Fibroblast of pulmonary artery (primary cell): ENCODE measurements at regions not wholly inside any gene's neighbourhood (a gene's known extent, or its start where the extent isn't known, plus 50 kb on each side); places are given as distances from the start of the nearest gene placed in this dataset.

Experiments
- DNase-seq: peaks from one replicate; pipeline ENCODE4 v3.0.0-alpha.2; 2010; ENCODE audit warnings: low read depth
- H3K4me3 ChIP-seq: replicated peaks from 2 replicates; pipeline ENCODE4 v1.5.1; 2011; ENCODE audit warnings: low read depth, mild to moderate bottlenecking, control low read depth, low read length, moderate library complexity
- TF ChIP-seq, protein P1 (sequence below): IDR thresholded peaks from 2 replicates; pipeline ENCODE4 v1.5.1; 2011; ENCODE audit warnings: mild to moderate bottlenecking, control low read depth, low read length, inconsistent platforms; ENCODE audit errors: missing control alignments

DNA sequence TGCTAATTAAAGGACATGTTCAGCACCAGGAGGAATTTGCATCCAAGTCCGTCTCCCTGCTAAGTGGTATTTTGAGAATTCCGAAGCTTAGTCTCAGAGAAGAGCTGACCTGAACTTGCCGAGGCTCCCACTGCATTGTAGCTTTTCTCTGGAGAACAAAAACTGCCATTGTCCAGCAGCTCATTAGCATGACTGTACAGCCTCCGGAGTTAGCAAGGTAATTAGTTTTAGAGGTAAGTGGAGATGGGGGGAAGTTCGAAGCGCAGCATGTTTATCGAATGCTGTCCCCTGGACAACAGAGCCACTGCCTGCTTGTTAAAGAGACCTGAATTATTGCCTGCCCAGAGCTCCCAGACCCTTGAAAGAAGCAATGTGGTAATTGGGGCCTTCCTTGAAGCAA lies 160.3 kb upstream of the PELI2 start:
- DNase-seq, result no peak
- TF ChIP-seq, protein P1, sequence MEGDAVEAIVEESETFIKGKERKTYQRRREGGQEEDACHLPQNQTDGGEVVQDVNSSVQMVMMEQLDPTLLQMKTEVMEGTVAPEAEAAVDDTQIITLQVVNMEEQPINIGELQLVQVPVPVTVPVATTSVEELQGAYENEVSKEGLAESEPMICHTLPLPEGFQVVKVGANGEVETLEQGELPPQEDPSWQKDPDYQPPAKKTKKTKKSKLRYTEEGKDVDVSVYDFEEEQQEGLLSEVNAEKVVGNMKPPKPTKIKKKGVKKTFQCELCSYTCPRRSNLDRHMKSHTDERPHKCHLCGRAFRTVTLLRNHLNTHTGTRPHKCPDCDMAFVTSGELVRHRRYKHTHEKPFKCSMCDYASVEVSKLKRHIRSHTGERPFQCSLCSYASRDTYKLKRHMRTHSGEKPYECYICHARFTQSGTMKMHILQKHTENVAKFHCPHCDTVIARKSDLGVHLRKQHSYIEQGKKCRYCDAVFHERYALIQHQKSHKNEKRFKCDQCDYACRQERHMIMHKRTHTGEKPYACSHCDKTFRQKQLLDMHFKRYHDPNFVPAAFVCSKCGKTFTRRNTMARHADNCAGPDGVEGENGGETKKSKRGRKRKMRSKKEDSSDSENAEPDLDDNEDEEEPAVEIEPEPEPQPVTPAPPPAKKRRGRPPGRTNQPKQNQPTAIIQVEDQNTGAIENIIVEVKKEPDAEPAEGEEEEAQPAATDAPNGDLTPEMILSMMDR, result no peak
- H3K4me3 ChIP-seq, result no peak overlapping the region

GRCh38 chr14:55963295-55963694 lies 154.9 kb upstream of the PELI2 start:
- no peak overlapping the region for H3K4me3 ChIP-seq
- no peak for DNase-seq
- TF ChIP-seq, protein P1, result no peak

DNA sequence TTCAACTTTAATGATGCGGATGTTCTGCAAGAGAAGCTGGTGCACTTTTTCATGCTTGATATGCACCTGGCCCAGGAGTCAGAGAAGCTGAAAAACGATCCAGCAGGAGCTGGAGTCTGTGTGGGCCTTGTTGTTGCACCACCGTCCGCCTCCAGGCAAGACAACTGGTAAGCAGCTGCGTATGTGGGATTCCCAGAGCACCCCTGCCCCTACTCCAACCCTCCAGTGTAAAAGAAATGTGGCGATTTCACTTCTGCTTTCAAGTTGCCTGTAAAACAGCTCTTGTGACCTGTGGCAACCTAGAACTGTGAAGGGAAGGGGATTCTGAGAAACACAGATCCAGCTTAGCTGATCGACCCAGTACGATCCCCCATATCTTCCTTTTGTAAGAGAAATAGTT lies 154.1 kb upstream of the PELI2 start:
- TF ChIP-seq, protein P1, result no peak
- no peak overlapping the region for H3K4me3 ChIP-seq
- no peak for DNase-seq

DNA sequence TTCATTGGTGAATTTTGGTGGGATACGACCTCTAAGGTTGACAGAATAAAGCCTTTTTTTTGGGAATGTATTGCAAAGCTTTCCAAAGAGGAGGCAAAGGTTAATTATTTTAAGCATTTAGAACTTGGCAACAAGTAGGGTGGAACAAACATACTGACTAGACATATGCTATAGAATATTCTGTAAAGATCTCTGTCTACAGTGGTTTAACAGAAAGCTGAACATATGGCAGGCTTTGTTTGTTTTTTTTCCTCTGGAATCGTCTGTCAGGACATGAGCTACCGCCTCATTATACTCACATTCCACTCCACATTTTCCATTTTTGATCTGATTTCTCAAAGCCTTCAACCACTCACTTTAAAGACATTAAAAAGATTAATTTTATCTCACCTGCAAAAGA lies 153.4 kb upstream of the PELI2 start:
- H3K4me3 ChIP-seq, result no peak overlapping the region
- DNase-seq, result no peak
- TF ChIP-seq, protein P1, result no peak

GRCh38 chr14:55965851-55966250 lies 152.4 kb upstream of the PELI2 start:
- no peak overlapping the region for H3K4me3 ChIP-seq
- peak; percentile 26 for DNase-seq
- TF ChIP-seq, protein P1, result no peak

DNA sequence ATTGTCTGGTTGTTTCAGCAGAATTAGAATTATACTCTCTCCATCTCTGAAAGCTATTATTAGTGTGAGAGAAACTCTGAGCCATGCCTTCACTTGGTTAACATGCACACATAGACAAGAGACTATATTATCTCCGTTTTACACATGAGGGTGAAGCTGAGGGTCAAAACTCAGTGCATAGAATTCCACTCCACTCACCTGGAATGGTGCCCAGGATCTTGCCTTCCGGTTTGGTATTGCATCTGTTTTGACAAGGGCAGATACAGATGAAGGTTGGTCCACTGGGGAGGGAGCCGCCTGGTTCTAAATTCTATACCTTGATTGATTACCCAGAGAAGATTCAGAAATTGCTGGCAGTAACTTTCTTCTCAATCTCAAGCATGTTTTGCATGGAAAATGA lies 149.5 kb upstream of the PELI2 start:
- no peak overlapping the region for H3K4me3 ChIP-seq
- TF ChIP-seq, protein P1, result no peak
- peak; percentile 39 for DNase-seq

- TF ChIP-seq, protein P1, result no peak
- H3K4me3 ChIP-seq, result no peak overlapping the region
Measured at GRCh38 chr14:55973285-55973800, 144.9 kb upstream of the PELI2 start.

More at GRCh38 chr14:55973285-55973800, 144.9 kb upstream of the PELI2 start:
- DNase-seq, result no peak
